T-cell (primary cell): ENCODE measurements at regions not wholly inside any gene's neighbourhood (a gene's known extent, or its start where the extent isn't known, plus 50 kb on each side); places are given as distances from the start of the nearest gene placed in this dataset.
A peak's percentile ranks its signal among the peaks of the same experiment; 100 is the strongest.

Experiments used
- ATAC-seq, 4 experiments: fragments of 200-7000 bp in 3 of 4; fragments of 150-1000 bp in 1 of 4; cut with Tn5 transposase; replicated peaks in 1 of 4; 1 replicate in 3 of 4; 2 replicates in 1 of 4; pipeline ENCODE4 v1.10.0; 2021; ENCODE audit warnings: moderate library complexity in 3 of 4, mild to moderate bottlenecking in 2 of 4, moderate number of reproducible peaks in 1 of 4
- CTCF ChIA-PET, 2 donors: fragments of 300-600 bp; sonication (Branson Sonifier 250); formaldehyde crosslinking; loops; one replicate each; lab custom pipeline; 2022; ENCODE audit warnings: antibody characterized with exemption in 2 of 2; lab: Charles Lee
- POLR2A ChIA-PET, 2 donors: fragments of 300-600 bp; sonication (Branson Sonifier 250); formaldehyde crosslinking; loops; one replicate each; lab custom pipeline; 2022; ENCODE audit warnings: antibody characterized with exemption in 2 of 2; lab: Charles Lee
- DNase-seq, 35 experiments: peaks; one replicate each; pipeline versions ENCODE4 v3.0.0 to v3.0.0-alpha.2; 2013 to 2023
- H3K27ac ChIP-seq: one replicate; pipeline ENCODE4 v1.5.1; 2013; ENCODE audit warnings: low read length
- H3K27me3 ChIP-seq, 2 experiments: replicated peaks in 1 of 2; 1 replicate in 1 of 2; 2 replicates in 1 of 2; pipeline versions ENCODE4 v1.6.1 to v1.7.0; 2013; ENCODE audit warnings: low read length in 1 of 2, mixed read lengths in 1 of 2; ENCODE audit not compliant: control insufficient read depth in 2 of 2, insufficient read depth in 2 of 2; ENCODE audit errors: extremely low read depth in 1 of 2
- H3K36me3 ChIP-seq, 2 donors: 1 replicate in 1 of 2; 2 replicates in 1 of 2; pipeline versions ENCODE4 v1.6.1 to v1.7.0; 2013; ENCODE audit warnings: low read length in 1 of 2; ENCODE audit not compliant: control insufficient read depth in 2 of 2, insufficient read depth in 1 of 2; ENCODE audit errors: extremely low read depth in 1 of 2
- H3K4me1 ChIP-seq, 2 experiments: 1 replicate in 1 of 2; 2 replicates in 1 of 2; pipeline versions ENCODE4 v1.6.1 to v1.7.0; 2013; ENCODE audit warnings: low read length in 2 of 2, mixed read lengths in 1 of 2; ENCODE audit not compliant: insufficient read depth in 2 of 2, control insufficient read depth in 1 of 2; ENCODE audit errors: extremely low read depth in 1 of 2
- H3K4me3 ChIP-seq, 2 donors: 1 replicate in 1 of 2; 2 replicates in 1 of 2; pipeline versions ENCODE4 v1.5.1 to v1.7.0; 2013; ENCODE audit warnings: mild to moderate bottlenecking in 2 of 2, low read length in 1 of 2, moderate library complexity in 1 of 2; ENCODE audit not compliant: control insufficient read depth in 1 of 2; ENCODE audit errors: extremely low read depth in 1 of 2
- H3K9me3 ChIP-seq: 2 replicates; pipeline ENCODE4 v1.7.0; 2013
- H3K27ac Mint-ChIP-seq, 2 donors: one replicate each; pipeline ENCODE4 v1.8.0; 2020 to 2021; ENCODE audit warnings: mild to moderate bottlenecking in 2 of 2, mixed read lengths in 2 of 2
- H3K27me3 Mint-ChIP-seq, 2 donors: one replicate each; pipeline ENCODE4 v1.8.0; 2021 to 2022; ENCODE audit warnings: mixed read lengths in 2 of 2
- H3K36me3 Mint-ChIP-seq: one replicate; pipeline ENCODE4 v1.8.0; 2021; ENCODE audit warnings: mixed read lengths
- H3K4me1 Mint-ChIP-seq, 3 donors: one replicate each; pipeline ENCODE4 v1.8.0; 2020 to 2022; ENCODE audit warnings: mixed read lengths in 3 of 3, mild to moderate bottlenecking in 1 of 3
- H3K4me3 Mint-ChIP-seq, 3 donors: one replicate each; pipeline ENCODE4 v1.8.0; 2020 to 2022; ENCODE audit warnings: mild to moderate bottlenecking in 3 of 3, mixed read lengths in 3 of 3, moderate library complexity in 3 of 3
- H3K9me3 Mint-ChIP-seq, 3 donors: one replicate each; pipeline ENCODE4 v1.8.0; 2020 to 2022; ENCODE audit warnings: mixed read lengths in 3 of 3
- WGBS: methylation state at CpG from one replicate; pipeline ENCODE4 v1.1.5; 2013; ENCODE audit warnings: missing lambda C conversion rate; ENCODE audit not compliant: insufficient coverage; 5-methylcytosine and 5-hydroxymethylcytosine counted together

- H3K36me3 Mint-ChIP-seq: peaks cover 8% of the 10 kb centered on the region
- no peaks in the 10 kb centered on the region for H3K27me3 Mint-ChIP-seq
- Histone ChIP-seq H3K4me1 (peaks cover 26 to 39% of the 10 kb centered on the region in 2 experiments), H3K9me3 (no peaks in the 10 kb centered on the region), H3K36me3 (no peaks in the 10 kb centered on the region), H3K27me3 (no peaks in the 10 kb centered on the region), H3K27ac (no peak overlapping the region), H3K4me3 (no peak overlapping the region)
- 100% methylated on average over 2 of the region's 4 CpGs for WGBS
- DNase-seq: no peak
- peaks cover 42 to 67% (median 54%) of the 10 kb centered on the region in 3 donors for H3K4me1 Mint-ChIP-seq
- no peak overlapping the region for H3K27ac Mint-ChIP-seq
- no peak for ATAC-seq
- ChIA-PET POLR2A (no interaction called here), CTCF (interaction anchor here (0.5 to 0.7 kb wide), 3 partner anchors 68 to 523 kb away, joined by 3 to 4 read pairs (median 3); no protein-coding TSS in a partner anchor)
- no peaks in the 10 kb centered on the region for H3K9me3 Mint-ChIP-seq
- no peak overlapping the region for H3K4me3 Mint-ChIP-seq
These were observed 521.0 kb downstream of the FUT8 start for GRCh38 chr14:65933400-65934069.

GRCh38 chr14:65934070-65934435 lies 521.5 kb downstream of the FUT8 start:
- CTCF ChIA-PET: no interaction called here
- H3K27ac Mint-ChIP-seq: no peak overlapping the region
- H3K4me1 Mint-ChIP-seq: peaks cover 41 to 67% (median 50%) of the 10 kb centered on the region in 3 donors
- POLR2A ChIA-PET: no interaction called here
- peaks cover 8% of the 10 kb centered on the region for H3K36me3 Mint-ChIP-seq
- H3K4me3 ChIP-seq: no peak overlapping the region
- H3K9me3 ChIP-seq: no peaks in the 10 kb centered on the region
- no peaks in the 10 kb centered on the region for H3K27me3 ChIP-seq
- no peak for DNase-seq
- H3K27me3 Mint-ChIP-seq: no peaks in the 10 kb centered on the region
- no peak overlapping the region for H3K27ac ChIP-seq
- no peak overlapping the region for H3K4me3 Mint-ChIP-seq
- no peak for ATAC-seq
- no peaks in the 10 kb centered on the region for H3K9me3 Mint-ChIP-seq
- H3K36me3 ChIP-seq: no peaks in the 10 kb centered on the region
- peaks cover 21 to 38% of the 10 kb centered on the region in 2 experiments for H3K4me1 ChIP-seq
- WGBS: 98% methylated on average over 5 of the region's 5 CpGs

- H3K4me3 Mint-ChIP-seq: peak overlapping the region in 1 of 3 donors; percentile 45
- no peaks in the 10 kb centered on the region for H3K27me3 Mint-ChIP-seq
- peaks cover 41 to 72% (median 58%) of the 10 kb centered on the region in 3 donors for H3K4me1 Mint-ChIP-seq
- H3K36me3 ChIP-seq: no peaks in the 10 kb centered on the region
- CTCF ChIA-PET: no interaction called here
- H3K27me3 ChIP-seq: no peaks in the 10 kb centered on the region
- POLR2A ChIA-PET: no interaction called here
- peak overlapping the region; percentile 51 for H3K27ac ChIP-seq
- ATAC-seq (no peak), DNase-seq (no peak)
- peak overlapping the region; percentile 87 to 92 for H3K27ac Mint-ChIP-seq
- peaks cover 8% of the 10 kb centered on the region for H3K36me3 Mint-ChIP-seq
- no peaks in the 10 kb centered on the region for H3K9me3 Mint-ChIP-seq
- peaks cover 11 to 33% of the 10 kb centered on the region in 2 experiments for H3K4me1 ChIP-seq
- WGBS: no CpG with 5 or more reads among the region's 3 CpGs
- no peaks in the 10 kb centered on the region for H3K9me3 ChIP-seq
- no peak overlapping the region for H3K4me3 ChIP-seq
These were observed 523.9 kb downstream of the FUT8 start for GRCh38 chr14:65936342-65936975.

GRCh38 chr14:65937079-65937959 lies 524.8 kb downstream of the FUT8 start:
- H3K4me1 ChIP-seq: peaks cover 11 to 33% of the 10 kb centered on the region in 2 experiments

GRCh38 chr14:65937960-65938316 lies 525.4 kb downstream of the FUT8 start:
- DNase-seq (no peak), ATAC-seq (no peak)
- H3K4me3 Mint-ChIP-seq: peak overlapping the region in 1 of 3 donors; percentile 45
- H3K4me3 ChIP-seq: no peak overlapping the region
- peak overlapping the region; percentile 87 to 92 for H3K27ac Mint-ChIP-seq
- H3K9me3 ChIP-seq: no peaks in the 10 kb centered on the region
- H3K36me3 ChIP-seq: no peaks in the 10 kb centered on the region
- CTCF ChIA-PET: no interaction called here
- POLR2A ChIA-PET: no interaction called here
- H3K36me3 Mint-ChIP-seq: peaks cover 7% of the 10 kb centered on the region
- no peaks in the 10 kb centered on the region for H3K27me3 Mint-ChIP-seq
- H3K27ac ChIP-seq: peak overlapping the region; percentile 51
- H3K4me1 ChIP-seq: peaks cover 11 to 33% of the 10 kb centered on the region in 2 experiments
- H3K27me3 ChIP-seq: no peaks in the 10 kb centered on the region
- peaks cover 40 to 71% (median 70%) of the 10 kb centered on the region in 3 donors for H3K4me1 Mint-ChIP-seq
- no peaks in the 10 kb centered on the region for H3K9me3 Mint-ChIP-seq

More at GRCh38 chr14:65937079-65937959, 524.8 kb downstream of the FUT8 start:
- no peak for DNase-seq
- H3K36me3 Mint-ChIP-seq: peaks cover 8% of the 10 kb centered on the region
- 39% methylated on average over 6 of the region's 8 CpGs for WGBS
- Histone ChIP-seq H3K4me3 (no peak overlapping the region), H3K27me3 (no peaks in the 10 kb centered on the region), H3K9me3 (no peaks in the 10 kb centered on the region), H3K36me3 (no peaks in the 10 kb centered on the region), H3K27ac (peak overlapping the region; percentile 51)
- H3K4me1 Mint-ChIP-seq: peaks cover 43 to 72% (median 65%) of the 10 kb centered on the region in 3 donors
- ChIA-PET CTCF (no interaction called here), POLR2A (no interaction called here)
- no peaks in the 10 kb centered on the region for H3K27me3 Mint-ChIP-seq
- no peaks in the 10 kb centered on the region for H3K9me3 Mint-ChIP-seq
- H3K4me3 Mint-ChIP-seq: peak overlapping the region; percentile 22 to 45 (median 41)
- peak; percentile 37 to 82 (median 72) for ATAC-seq
- H3K27ac Mint-ChIP-seq: peak overlapping the region; percentile 87 to 92

- Histone ChIP-seq H3K36me3 (no peaks in the 10 kb centered on the region), H3K27ac (no peak overlapping the region), H3K27me3 (no peaks in the 10 kb centered on the region), H3K9me3 (no peaks in the 10 kb centered on the region), H3K4me1 (peaks cover 12 to 37% of the 10 kb centered on the region in 2 experiments), H3K4me3 (no peak overlapping the region)
- DNase-seq (no peak), ATAC-seq (no peak)
- Mint-ChIP-seq H3K9me3 (no peaks in the 10 kb centered on the region), H3K27me3 (no peaks in the 10 kb centered on the region), H3K4me3 (peak overlapping the region in 1 of 3 donors; percentile 45), H3K4me1 (peaks cover 48 to 79% (median 75%) of the 10 kb centered on the region in 3 donors), H3K36me3 (peaks cover 3% of the 10 kb centered on the region), H3K27ac (peak overlapping the region; percentile 87 to 92)
- WGBS: no CpG with 5 or more reads among the region's 2 CpGs
- ChIA-PET POLR2A (no interaction called here), CTCF (no interaction called here)
These were observed 526.2 kb downstream of the FUT8 start for GRCh38 chr14:65938738-65939137.
